ENCODE measurements at regions not wholly inside any gene's neighbourhood (a gene's known extent, or its start where the extent isn't known, plus 50 kb on each side); places are given as distances from the start of the nearest gene placed in this dataset.

- POLR2A ChIA-PET = interaction anchor here (0.6 to 1.2 kb wide), 3 partner anchors 65 to 692 kb away, joined by 3 to 4 read pairs (median 4); no protein-coding TSS in a partner anchor
- Histone ChIP-seq H3K9me3 (replicated peaks; ENCODE audit: control insufficient read depth, insufficient read depth, low read length) (no peaks in the 10 kb centered on the region), H3K4me2 (ENCODE audit: control insufficient read depth, insufficient read depth) (no peak overlapping the region), H3K4me3 (no peak overlapping the region), H3K36me3 (ENCODE audit: control insufficient read depth in 2 of 2, insufficient read depth in 2 of 2, low read length in 1 of 2) (no peaks in the 10 kb centered on the region), H3K79me2 (ENCODE audit: control insufficient read depth, insufficient read depth, low read length) (no peaks in the 10 kb centered on the region), H3K27me3 (replicated peaks in 1 of 2; ENCODE audit: control insufficient read depth in 2 of 2, insufficient read depth in 2 of 2, low read length in 1 of 2) (no peaks in the 10 kb centered on the region), H2AFZ (ENCODE audit: control insufficient read depth, low read depth, low read length) (no peak overlapping the region), H3K27ac (ENCODE audit: control insufficient read depth, insufficient read depth) (no peak overlapping the region), H4K20me1 (ENCODE audit: control insufficient read depth, insufficient read depth) (no peaks in the 10 kb centered on the region), H3K4me1 (ENCODE audit: control insufficient read depth, insufficient read depth, low read length) (peaks cover 9% of the 10 kb centered on the region; the same call in 1 of the 2 replicates), H3K9ac (ENCODE audit: control insufficient read depth, insufficient read depth, low read length) (no peak overlapping the region)
- no peak for TF ChIP-seq MYC (IDR thresholded peaks at IDR 0.05; ENCODE audit: insufficient read depth, insufficient read length, insufficient replicate concordance, low read length, severe bottlenecking)
- no peak for ATAC-seq
- WGBS (ENCODE audit: insufficient coverage, insufficient replicate concordance, low lambda C conversion rate, missing lambda C conversion rate) = 26% methylated on average over 2 of the region's 2 CpGs
- RAD21 ChIA-PET (ENCODE audit: unreplicated experiment) = interaction anchor here (0.8 to 5.3 kb wide), 18 partner anchors 9 to 224 kb away, joined by 3 to 25 read pairs (median 4); no protein-coding TSS in a partner anchor
- no peak for FAIRE-seq
- CTCF ChIA-PET = interaction anchor here (0.7 to 13.2 kb wide), 29 partner anchors 9 to 1306 kb away, joined by 3 to 230 read pairs (median 6); no protein-coding TSS in a partner anchor
- DNase-seq (ENCODE audit: low read depth, low spot score) = no peak
- BruUV-seq (replicated peaks) = no TSS peak
- intact Hi-C loops (cut with micrococcal nuclease; ENCODE audit: unreplicated experiment) (no loop called here), in situ Hi-C loops (cut with MboI) (loop anchor here (5.0 kb wide), 1 partner anchor 136 kb away; no protein-coding TSS in a partner anchor)
- SMC1A ChIA-PET (ENCODE audit: uncharacterized antibody, unreplicated experiment) = interaction anchor here (0.6 to 5.9 kb wide), 31 partner anchors 9 to 1430 kb away, joined by 3 to 47 read pairs (median 5); partner anchors contain the start of gene USP24
These were observed 63.2 kb upstream of the USP24 start for GRCh38 chr1:55278378-55278777.

- H2AFZ ChIP-seq (ENCODE audit: control insufficient read depth, low read depth, low read length) = peak overlapping the region; percentile 93
- ChIA-PET POLR2A (interaction anchor here (0.6 to 1.2 kb wide), 3 partner anchors 65 to 693 kb away, joined by 3 to 6 read pairs (median 4); no protein-coding TSS in a partner anchor), CTCF (interaction anchor here (0.5 to 13.2 kb wide), 39 partner anchors 10 to 1307 kb away, joined by 3 to 230 read pairs (median 4); no protein-coding TSS in a partner anchor), SMC1A (ENCODE audit: uncharacterized antibody, unreplicated experiment) (interaction anchor here (0.6 to 5.9 kb wide), 36 partner anchors 9 to 1431 kb away, joined by 3 to 47 read pairs (median 5); partner anchors contain the start of gene USP24), RAD21 (ENCODE audit: unreplicated experiment) (interaction anchor here (0.6 to 5.3 kb wide), 28 partner anchors 10 to 1307 kb away, joined by 3 to 25 read pairs (median 4); partner anchors contain the start of gene BSND)
- WGBS (ENCODE audit: insufficient coverage, insufficient replicate concordance, low lambda C conversion rate, missing lambda C conversion rate) = 5% methylated on average over 14 of the region's 15 CpGs
- H3K79me2 ChIP-seq (ENCODE audit: control insufficient read depth, insufficient read depth, low read length) = no peaks in the 10 kb centered on the region
- H3K27me3 ChIP-seq (replicated peaks in 1 of 2; ENCODE audit: control insufficient read depth in 2 of 2, insufficient read depth in 2 of 2, low read length in 1 of 2) = no peaks in the 10 kb centered on the region
- no TSS peak for BruUV-seq (replicated peaks)
- H3K36me3 ChIP-seq (ENCODE audit: control insufficient read depth in 2 of 2, insufficient read depth in 2 of 2, low read length in 1 of 2) = no peaks in the 10 kb centered on the region
- H4K20me1 ChIP-seq (ENCODE audit: control insufficient read depth, insufficient read depth) = no peaks in the 10 kb centered on the region
- no peak overlapping the region for H3K9ac ChIP-seq (ENCODE audit: control insufficient read depth, insufficient read depth, low read length)
- peak; percentile 98 for ATAC-seq
- H3K4me3 ChIP-seq = no peak overlapping the region
- H3K4me1 ChIP-seq (ENCODE audit: control insufficient read depth, insufficient read depth, low read length) = peaks cover 9% of the 10 kb centered on the region; the same call in 1 of the 2 replicates
- intact Hi-C loops (cut with micrococcal nuclease; ENCODE audit: unreplicated experiment) = loop anchor here (1.0 to 2.0 kb wide), 2 partner anchors 63 to 137 kb away; partner anchors contain the start of gene USP24
- peak overlapping the region; percentile 71 for H3K4me2 ChIP-seq (ENCODE audit: control insufficient read depth, insufficient read depth)
- peak; percentile 59 for DNase-seq (ENCODE audit: low read depth, low spot score)
- no peaks in the 10 kb centered on the region for H3K9me3 ChIP-seq (replicated peaks; ENCODE audit: control insufficient read depth, insufficient read depth, low read length)
- peak; percentile 81 for FAIRE-seq
- in situ Hi-C loops (cut with MboI) = loop anchor here (5.0 kb wide), 1 partner anchor 135 kb away; no protein-coding TSS in a partner anchor
- H3K27ac ChIP-seq (ENCODE audit: control insufficient read depth, insufficient read depth) = no peak overlapping the region
- TF ChIP-seq RAD21 (IDR thresholded peaks at IDR 0.05; ENCODE audit: insufficient read depth, low read depth, low read length) (peak; percentile 77), SMARCA5 (IDR thresholded peaks at IDR 0.05) (peak; percentile 65; the same call in 1 of the 2 replicates), E2F4 (IDR thresholded peaks at IDR 0.05; ENCODE audit: low read depth, low read length) (no peak), SIX5 (IDR thresholded peaks at IDR 0.05; ENCODE audit: low read depth, low read length, severe bottlenecking) (no peak), JUNB (IDR thresholded peaks at IDR 0.05) (no peak), PKNOX1 (IDR thresholded peaks at IDR 0.05) (no peak), CREB1 (IDR thresholded peaks at IDR 0.05; ENCODE audit: low read depth) (peak; percentile 49; the same call in 1 of the 2 replicates), HDGF (IDR thresholded peaks at IDR 0.05) (no peak), YBX1 (IDR thresholded peaks at IDR 0.05) (no peak), MTA2 (IDR thresholded peaks at IDR 0.05; ENCODE audit: low read depth) (0 out of 2 replicates have a peak, but pooled peaks have one; percentile 13), RUNX3 (IDR thresholded peaks at IDR 0.05; ENCODE audit: low read length) (peak; percentile 39; the same call in 1 of the 2 replicates), IKZF2 (IDR thresholded peaks at IDR 0.05) (0 out of 4 replicates have a peak, but pooled peaks of 1 of the 2 experiments have one; percentile 16), MEF2B (IDR thresholded peaks at IDR 0.05; ENCODE audit: partially characterized antibody, poor library complexity, severe bottlenecking) (peak; percentile 88)
These were observed 62.4 kb upstream of the USP24 start for GRCh38 chr1:55277377-55278130.
